HG02973 (cell line): ENCODE measurements at regions not wholly inside any gene's neighbourhood (a gene's known extent, or its start where the extent isn't known, plus 50 kb on each side); places are given as distances from the start of the nearest gene placed in this dataset.
"Not testable (repeated sequence)": the region's sequence is repeated elsewhere in the genome, so short reads cannot be mapped to it uniquely, and the experiment has no call there.

ENCODE experiments used
- ATAC-seq: cut with Tn5 transposase; IDR thresholded peaks from one replicate; pipeline ENCODE4 v1.9.1; 2021; ENCODE audit warnings: moderate library complexity; ENCODE audit not compliant: unreplicated experiment

DNA sequence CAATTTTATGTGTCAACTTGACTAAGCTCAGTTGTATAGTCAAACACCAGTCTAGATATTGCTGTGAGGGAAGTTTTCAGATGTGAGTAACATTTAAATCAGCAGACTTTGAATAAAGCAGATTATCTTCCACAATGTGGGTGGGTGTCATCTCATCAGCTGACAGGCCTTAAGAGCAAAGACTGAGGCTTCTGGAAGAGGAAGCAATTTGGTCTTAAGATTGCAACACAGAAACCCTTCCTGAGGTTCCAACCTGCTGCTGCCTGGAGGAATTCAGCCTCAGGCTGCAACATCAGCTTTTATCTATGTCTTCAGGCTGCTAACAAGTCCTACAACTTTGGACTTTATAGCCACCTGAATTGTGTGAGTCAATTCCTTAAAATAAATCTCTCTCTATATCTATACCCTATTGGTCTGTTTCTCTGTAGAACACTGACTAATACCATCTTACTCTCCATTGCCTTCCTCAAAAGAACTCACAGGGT is 277.2 kb upstream of the PLET1 start:
- ATAC-seq: no peak

DNA sequence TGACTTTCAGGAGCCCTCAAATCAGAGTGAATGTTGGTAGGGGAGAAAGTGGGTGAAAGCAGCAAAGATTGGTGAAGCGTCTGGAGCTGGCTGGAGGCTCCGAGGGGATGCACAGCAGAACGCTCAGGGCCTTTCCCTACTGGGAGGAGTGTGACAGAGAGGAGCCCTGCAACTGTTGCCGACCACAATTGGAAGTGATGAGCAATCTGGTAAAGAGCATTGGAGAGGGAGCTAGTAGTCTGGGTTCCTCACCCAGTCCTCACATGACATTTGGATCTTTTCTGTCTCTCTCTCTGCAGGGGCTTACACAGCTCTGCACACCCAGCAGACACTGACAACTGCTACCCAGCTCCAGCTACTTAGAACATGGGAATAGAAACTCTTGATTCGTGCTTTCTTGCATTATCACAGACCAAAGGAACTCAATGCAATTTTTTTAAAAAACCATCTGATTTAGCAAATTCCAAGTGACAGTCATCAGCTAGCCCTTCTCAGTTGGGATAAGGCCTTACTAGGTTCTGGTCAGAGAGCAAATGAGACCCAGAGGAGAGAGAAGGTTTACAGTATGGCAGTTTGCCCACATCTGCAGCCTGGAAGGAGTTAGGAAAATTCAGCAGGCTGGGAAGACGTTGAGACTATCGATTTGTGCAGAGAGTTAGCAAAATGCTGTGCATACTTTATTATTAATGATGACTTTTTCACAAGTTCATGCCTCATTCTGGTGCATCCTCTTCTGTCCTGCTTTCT is 278.0 kb upstream of the PLET1 start:
- ATAC-seq: no peak

DNA sequence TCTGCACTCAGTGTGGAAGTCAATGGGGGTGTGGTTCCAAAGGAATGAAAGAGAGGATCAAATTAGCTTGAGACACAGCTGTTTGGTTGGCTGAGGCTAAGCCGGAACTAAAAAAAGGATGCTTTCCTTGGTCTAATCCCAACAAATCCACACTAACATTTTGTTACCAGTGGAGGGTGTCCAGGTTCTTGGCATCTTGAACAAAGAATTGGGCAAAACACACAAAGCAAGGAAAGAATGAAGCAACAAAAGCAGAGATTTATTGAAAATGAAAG is 278.6 kb upstream of the PLET1 start:
- not testable (repeated sequence) for ATAC-seq

DNA sequence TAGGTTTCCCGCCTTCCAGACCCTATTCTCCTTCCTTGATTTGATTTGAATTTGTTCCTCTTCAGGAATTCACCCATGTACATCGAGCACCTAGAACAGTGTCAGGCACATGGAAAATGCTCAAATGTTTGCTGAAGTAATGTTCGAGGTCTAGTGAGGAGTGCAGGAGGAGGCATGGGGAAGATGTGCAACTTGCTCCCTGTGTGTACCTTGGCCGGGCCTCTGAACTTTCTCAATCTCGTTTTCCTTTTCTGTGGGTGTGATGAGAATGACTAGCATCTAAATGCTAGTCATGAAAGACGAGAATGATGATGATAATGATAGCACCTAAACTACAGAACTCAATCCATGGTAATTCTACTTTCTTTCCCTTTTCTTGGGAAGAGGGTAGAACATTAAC is 279.1 kb upstream of the PLET1 start:
- ATAC-seq: no peak

DNA sequence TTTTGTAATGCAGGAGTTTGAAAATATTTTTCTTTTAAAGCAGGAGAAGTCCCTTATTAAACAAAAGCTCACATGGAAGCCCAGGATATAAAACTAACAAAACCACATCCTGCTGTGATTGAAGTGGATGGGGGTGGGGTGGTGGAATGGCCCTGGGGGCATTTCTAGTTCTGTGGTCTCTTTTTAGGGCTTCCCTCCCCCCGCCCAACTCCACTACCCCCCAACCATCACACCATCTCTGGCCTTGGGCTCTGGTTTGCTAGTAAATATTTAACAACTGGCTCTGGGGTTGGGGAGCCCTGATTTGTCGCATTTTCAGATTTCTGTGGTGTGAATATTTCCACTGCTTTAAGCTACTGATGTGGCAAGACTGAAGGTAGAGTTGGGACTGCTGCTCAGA is 279.6 kb upstream of the PLET1 start:
- ATAC-seq: no peak

DNA sequence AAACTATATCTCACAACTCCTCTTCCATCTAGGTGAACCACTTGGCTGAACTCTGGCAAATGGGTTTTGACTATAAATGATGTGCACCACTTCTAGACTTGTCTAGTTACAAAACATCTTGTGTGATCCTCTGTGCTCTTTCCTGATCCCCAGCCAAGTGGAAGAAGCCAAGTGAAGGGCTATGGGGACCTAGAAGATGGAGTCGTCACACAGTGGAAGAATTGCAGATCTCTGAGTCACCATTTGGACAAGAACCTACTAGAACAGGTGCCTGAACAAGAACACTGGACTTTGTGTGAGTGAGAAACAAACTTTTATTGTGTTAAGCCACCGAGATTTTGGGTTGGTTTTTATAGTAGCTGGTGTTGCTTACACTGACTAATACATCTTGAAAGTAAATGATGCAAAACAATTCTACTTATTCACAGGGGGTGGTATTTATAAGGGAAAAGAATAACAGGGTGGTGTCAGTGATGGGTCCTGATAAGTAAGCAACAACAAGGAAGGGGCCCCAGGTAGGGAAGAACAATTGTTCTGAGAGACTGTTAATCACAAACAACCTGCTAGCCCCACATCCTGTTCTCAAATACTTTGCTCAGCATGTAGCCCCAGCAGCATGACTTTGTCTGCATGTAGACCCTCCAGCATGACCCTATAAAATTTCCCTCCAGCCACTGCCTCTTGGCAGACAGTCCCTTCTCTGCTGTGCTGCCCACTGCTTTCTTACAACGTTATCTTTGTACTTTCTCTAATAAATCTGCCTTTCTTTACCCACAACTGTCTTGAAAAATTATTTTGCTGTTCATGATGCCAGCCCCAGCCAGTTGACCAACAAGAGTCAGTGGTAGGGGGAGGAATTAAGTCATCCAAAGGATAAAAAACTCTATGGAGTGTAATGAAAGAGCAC is 280.7 kb upstream of the PLET1 start:
- ATAC-seq: no peak

DNA sequence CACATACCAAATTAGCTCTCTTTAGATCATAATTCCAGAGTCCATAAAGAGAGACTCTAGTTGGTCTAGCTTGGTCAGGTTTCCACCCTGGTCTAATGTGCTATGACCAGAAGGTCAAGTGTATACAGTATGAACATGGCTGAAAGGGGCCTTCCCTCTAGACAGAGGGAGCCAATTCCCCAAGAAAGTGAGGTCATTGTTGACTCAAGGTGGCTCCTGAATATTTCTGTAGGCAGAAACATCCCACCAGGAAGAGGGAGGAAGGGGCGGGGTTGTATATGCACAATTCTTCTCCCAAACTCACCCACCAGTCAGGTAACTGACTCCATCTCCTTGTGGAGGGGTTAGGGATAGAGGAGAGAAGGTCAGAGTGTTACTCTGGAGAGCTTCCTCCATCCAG is 281.8 kb upstream of the PLET1 start:
- ATAC-seq: no peak

DNA sequence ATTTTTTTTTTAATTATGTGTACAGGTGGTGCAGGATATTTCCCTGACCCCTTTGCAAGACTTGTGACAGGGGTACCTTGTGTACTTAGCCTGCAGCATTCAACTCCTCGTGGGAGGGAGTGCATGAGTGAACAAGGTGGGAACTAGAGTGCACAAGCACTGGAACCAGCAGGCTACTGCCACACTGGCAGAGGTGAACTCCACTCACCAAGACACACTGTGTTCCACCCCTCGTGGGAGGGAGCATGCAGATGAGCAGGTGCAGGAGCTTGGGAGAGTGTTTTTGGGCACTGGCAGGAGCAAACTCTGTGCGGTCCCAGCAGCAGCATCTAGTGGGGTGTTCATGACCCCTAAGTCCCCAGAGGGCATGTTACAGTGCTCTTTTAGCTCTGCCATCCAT is 282.7 kb upstream of the PLET1 start:
- ATAC-seq: no peak

DNA sequence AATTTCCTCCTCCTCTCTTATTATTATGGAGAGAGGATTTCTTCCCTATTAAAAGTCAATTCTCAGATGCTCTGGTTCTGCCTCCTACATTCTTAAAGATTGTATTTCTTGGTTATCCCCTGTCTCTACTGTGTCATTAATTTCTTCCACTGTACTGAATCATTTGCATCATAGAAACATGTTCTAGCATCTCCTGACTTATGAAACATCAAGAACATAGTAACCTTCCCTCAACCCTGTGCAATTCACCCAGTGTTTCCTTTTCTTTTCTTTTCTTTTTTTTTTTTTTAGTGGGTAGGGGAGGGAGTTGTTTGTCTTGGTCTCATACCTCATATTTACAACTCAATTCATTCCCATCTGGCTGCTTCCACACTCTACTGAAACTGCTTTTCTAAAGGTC is 288.0 kb upstream of the PLET1 start:
- ATAC-seq: no peak

DNA sequence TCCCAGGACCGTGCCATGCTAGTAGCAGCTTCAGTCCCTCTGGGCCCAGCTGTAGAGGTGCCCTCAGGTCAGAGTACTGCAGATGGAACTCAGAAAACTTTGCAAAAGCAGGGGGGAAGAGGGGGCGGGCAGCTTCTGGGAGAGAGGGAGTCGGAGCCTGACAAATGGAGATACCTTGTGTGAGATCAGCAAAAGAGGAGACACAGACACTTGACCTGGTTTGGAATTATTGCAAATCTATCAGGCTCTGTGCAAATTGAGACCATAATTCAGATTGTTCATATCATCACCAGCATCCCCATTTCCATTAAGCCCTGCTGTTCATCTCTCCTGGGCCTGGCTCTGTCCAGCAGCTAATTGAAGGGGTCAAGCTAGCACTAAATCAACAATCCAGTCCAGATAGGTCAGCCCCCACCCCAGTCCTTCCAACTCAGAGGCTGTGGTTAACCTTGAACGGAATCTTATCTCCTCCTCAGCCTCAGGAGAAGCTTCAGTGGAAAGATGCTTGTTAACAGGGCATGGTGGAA is 292.6 kb upstream of the PLET1 start:
- ATAC-seq: no peak

DNA sequence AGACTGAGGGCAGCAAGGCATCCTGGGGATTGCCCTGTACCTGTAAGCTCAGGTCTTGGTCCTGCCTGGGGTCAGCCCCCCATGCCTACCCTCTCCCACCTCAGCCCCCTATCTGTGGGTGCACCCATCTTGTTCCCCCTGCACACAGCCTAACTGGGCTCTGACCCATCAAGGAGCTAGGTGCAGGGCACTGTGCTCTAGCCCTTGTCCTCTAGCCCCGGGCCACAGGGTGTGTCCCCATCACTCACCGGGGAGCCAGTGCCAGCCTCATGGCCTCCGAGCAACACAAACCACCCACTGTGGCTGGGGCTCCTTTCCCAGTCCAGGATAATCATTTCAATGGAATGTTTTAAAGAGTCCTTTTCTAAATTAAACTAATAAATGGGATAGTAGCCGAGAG is 293.9 kb upstream of the PLET1 start:
- no peak for ATAC-seq

DNA sequence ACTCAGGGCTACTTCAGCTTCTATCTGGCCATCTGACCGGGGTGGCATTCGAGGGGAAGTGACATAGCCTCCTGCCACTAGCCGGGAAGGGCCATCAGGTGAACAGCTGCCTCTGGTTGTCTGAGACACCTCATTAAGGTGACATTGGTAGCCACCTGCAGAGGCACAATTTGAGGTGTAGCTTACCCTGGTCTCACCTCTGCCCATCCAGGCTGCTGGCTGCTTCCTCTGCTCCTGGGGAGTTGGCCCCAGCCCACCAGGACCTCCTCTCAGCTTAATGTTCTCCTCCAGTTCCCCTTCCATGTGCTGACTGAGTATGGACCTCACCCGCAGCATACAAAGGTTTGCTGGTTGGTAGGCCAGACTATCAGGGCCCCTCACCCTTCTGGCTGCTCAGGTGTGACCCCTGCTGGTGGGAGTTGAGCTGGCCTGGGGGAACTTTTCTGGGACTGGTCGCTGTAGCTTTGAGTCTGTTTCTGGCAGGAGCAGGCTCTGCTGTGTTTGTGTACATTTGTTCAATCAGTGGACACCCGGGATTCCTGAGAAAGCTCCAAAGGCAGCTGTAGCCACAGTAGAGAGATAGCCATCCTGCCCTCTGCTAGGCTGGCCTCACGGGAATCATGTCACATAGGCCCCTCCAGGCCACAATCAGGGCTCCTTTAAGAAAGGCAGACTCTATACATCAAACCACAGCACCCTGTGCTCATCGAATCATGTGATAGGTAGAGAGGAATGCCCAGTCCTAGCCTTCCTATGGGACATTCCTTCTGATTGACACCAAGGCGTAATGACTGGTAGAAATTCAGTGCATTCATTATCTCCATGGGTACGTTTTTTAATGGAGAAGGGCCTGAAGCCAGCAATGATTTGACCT is 295.1 kb upstream of the PLET1 start:
- ATAC-seq: no peak

DNA sequence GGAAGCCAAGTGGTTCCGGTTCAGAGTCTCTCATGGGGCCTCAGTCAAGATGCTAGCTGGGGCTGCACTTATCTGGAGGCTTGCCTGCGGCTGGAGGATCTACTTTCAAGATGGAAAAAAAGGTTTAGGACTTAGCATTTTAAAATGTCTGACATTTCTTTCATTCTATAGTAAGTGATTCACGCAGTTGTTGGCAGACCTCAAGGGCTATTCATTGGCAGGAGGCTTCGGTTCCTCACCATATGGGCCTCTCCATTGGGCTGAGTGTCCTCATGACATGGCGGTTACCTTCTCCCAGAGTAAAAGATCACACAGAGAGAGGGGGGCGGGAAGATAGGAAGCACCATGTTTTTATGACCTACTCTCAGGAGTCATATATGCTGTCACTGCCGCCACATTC is 298.0 kb upstream of the PLET1 start:
- ATAC-seq: no peak

DNA sequence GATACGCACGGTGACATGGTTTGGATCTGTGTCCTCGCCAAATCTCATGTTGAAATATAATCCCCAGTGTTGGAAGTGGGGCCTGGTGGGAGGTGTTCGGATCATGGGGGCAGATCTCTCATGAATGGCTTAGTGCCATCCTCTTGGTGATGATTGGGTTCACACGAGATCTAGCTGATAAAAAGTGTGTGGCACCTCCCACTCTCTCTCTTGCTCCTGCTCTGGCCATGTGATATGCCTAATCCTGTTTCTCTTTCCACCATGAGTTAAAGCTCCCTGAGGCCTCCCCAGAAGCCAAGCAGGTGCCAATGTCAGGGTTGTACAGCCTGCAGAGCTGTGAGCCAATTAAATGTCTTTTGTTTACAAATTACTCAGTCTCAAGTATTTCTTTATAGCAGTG is 303.1 kb upstream of the PLET1 start:
- no peak for ATAC-seq

DNA sequence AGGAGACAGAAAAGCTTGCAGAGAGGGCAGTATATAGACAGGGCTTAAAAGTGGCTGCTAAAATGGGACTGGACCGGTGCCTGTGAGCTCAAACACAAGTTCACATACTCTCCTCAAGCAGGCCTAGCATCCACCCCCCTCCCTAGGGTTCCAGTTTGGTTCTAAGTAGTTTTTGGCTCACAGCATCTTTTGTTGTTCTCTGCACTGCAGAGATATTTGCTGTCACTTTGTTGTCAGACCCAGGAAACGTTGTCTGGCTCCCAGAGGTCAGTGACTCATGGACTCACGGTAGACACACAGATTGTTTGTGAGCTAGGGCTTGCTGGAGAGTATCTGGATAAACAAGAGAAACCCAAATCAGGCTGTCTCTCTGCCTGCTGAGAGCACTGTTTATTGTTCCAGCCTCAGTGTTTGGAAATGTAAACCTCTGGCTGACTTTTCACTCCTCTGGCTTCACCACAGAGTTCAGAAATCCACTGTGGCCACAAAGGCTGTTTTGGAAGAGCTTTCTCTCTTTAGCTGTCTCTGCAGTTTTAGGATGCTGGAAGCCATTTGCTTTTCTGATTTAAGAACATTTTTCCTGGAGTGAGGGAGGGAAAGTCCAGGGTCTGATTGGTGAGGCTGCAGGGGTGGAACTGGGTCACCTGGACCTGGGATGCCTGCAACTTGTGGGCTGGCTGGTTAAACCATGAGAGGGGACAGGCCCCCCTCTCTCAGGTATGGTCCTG is 303.7 kb upstream of the PLET1 start:
- ATAC-seq: no peak

DNA sequence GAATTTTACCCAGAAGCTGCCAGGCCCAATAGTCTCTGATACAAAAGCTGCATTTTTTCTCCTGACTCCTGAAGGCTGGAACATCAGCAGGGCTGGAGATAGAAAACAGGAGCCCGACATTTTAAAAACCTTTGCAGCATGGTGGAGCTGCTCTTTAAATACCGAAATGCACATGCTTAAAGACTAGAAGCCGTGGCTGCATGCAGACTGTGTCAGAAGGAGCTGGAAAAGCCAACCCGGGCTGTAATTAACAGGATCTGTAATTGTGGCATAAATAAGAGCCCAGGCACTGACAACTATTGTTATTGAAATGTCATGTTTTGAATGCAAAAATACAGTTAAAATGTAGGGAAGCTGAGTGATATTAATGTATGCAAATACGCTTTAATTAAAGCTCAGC is 304.9 kb upstream of the PLET1 start:
- no peak for ATAC-seq

DNA sequence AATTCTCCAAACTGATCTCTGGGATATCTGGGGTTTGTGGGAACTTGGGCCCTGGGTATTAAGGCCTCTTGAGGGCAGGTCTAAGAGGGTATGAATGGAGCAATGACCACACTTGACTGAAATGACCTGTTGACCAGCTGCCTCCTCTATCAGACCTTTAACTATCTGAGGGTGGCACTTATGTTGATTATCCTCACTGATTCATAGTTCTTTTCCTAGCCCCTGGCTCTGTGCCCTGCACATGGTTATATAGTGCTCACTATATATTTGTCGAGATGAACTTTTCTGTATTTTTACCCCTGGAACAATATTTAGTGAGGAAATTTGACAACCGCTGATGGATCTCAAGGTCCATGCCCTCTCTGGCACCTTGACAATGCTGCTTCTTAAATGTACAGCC is 305.5 kb upstream of the PLET1 start:
- ATAC-seq: no peak

DNA sequence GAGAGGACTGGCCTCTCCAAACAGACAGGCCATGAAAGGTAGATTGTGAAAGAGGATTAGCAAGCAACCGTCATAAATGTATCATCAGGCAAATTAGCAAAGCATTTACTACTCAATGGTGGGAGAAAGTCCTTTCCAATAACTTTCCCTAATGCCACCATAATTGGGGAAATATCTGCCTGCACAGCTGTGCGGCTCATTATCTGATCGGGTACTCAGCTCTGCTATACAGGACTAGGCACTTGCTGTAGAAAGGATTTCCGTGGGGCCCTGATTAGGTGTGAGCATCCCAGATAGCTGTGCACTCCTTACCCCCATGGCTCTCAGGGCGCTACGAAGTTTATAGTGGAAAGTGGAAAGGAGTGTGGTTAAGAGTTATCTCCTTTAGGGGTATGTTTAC is 309.7 kb upstream of the PLET1 start:
- no peak for ATAC-seq

DNA sequence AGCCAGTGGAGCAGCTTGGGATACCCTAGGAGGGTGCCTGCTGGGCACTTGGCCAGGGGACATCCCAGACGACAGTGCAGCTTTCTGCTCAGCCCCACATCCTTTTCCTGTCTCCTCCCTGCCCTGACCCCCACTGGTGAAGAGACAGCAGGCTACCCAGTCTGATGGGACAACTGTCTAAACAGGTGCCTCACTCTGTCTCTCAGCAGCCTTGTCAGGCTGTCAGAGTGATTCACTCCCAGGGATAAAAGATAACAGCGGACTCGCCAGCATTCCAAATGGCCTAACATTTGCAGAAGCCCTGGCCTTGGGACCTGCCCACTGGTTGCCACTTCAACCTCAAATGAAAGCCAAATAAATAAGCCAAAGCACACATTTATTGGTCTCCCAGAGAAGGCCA is 318.6 kb upstream of the PLET1 start:
- ATAC-seq: no peak

DNA sequence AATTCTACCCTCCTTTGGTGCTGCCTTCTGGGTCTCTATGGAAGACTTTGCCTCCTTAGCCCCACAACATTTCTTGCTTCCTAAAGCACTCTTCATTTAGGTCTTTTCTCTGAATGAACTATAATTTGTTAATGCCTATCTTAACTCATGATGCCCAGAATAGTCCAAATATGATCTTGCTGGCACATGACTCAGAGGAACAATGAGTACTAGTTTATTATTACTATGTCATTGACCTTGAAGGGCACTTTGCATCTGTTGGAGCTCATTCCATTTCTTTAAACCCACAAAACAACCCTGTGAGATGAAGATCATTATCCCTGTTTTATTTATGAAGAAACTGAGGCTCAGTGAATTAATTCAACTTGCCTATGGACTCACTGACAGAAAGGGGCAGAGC is 320.2 kb upstream of the PLET1 start:
- ATAC-seq: no peak

DNA sequence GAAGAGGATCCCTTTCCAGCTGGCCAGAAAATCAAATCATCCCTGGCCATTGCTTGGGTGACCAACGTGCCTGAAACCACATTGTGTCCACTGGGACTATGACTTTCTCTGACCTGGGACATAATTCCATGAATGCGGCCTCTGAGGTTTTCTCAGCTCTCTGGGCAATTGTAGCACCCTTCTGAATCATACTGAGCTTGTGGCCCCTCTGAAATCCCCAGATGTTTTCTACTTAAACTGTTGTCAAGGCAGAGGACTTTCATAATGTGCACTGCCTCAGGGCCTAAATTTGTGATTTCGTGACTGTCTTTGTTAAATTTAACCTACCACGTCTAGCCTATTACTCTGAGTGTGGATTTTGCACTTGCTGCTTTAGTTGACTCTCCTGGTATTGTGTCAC is 321.1 kb upstream of the PLET1 start:
- peak; percentile 38 for ATAC-seq
